Colonic mucosa (tissue), 4 donors: ENCODE measurements at regions not wholly inside any gene's neighbourhood (a gene's known extent, or its start where the extent isn't known, plus 50 kb on each side); places are given as distances from the start of the nearest gene placed in this dataset.

Source experiments
- DNase-seq: peaks from one replicate; pipeline ENCODE4 v3.0.0-alpha.2; 2020
- H3K27ac ChIP-seq: fragments of 200-600 bp; one replicate; pipeline ENCODE4 v1.8.0; 2021
- H3K27me3 ChIP-seq: fragments of 200-600 bp; one replicate; pipeline ENCODE4 v1.8.0; 2021
- H3K36me3 ChIP-seq: fragments of 200-600 bp; one replicate; pipeline ENCODE4 v1.8.0; 2021
- H3K4me1 ChIP-seq: fragments of 200-600 bp; one replicate; pipeline ENCODE4 v1.8.0; 2021; ENCODE audit warnings: mild to moderate bottlenecking
- H3K4me3 ChIP-seq: fragments of 200-600 bp; one replicate; pipeline ENCODE4 v1.8.0; 2021
- H3K9ac ChIP-seq, 2 donors: one replicate each; pipeline ENCODE4 v1.7.0; 2013; ENCODE audit warnings: control low read depth in 2 of 2, low read depth in 2 of 2, low read length in 2 of 2
- H3K9me3 ChIP-seq: fragments of 200-600 bp; one replicate; pipeline ENCODE4 v1.8.0; 2021
- intact Hi-C: fragments of 100-400 bp; cut with DNase I; formaldehyde crosslinking; loops from one replicate; pipeline ENCODE4 v1.14.1; 2022
- TF ChIP-seq, protein P1 (sequence below): fragments of 200-600 bp; IDR thresholded peaks from one replicate; pipeline ENCODE4 v1.8.0; 2022; ENCODE audit warnings: antibody characterized with exemption, mild to moderate bottlenecking
- donor health status: healthy.
- donor health status: DM: no; HTN: no; CAD: no.
- donor health status: DM: no; HTN: no; CAD: no.

DNA sequence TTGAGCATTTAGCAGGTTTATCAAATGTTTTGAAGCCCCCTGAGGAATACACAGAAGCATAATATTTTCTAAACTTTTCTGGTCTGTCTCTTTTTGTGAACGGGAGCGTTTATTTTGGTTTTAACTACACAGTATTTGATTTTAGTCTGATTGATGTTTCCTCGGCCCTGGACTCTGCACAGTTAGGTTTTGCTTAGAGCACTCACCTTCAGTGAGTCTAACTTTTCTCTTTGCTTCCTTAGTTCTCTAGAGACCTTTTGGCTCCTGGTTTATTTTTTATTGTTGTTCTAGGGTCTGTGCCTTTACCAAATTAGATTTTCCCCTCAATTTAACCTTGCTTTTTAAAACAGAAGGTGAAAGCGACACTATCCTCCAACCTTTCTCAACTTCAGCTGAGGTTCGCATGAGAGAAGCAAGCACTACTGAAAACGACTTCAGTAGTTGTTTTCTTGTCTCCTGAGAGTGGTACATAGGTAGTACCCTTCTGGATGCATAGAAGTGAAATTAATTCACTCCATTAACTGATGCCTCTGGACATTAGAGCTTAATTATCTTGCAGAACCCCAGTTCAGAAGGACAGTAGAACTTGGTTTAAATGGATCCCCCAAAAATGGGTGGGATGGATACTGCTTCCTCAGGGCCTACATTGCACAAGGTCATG is 166.7 kb upstream of the ELL2 start:
- intact Hi-C loops = no loop called here
- H3K27me3 ChIP-seq = no peaks in the 10 kb centered on the region
- H3K36me3 ChIP-seq = no peaks in the 10 kb centered on the region
- no peak overlapping the region for H3K9ac ChIP-seq
- no peaks in the 10 kb centered on the region for H3K9me3 ChIP-seq
- no peak overlapping the region for H3K27ac ChIP-seq
- no peaks in the 10 kb centered on the region for H3K4me1 ChIP-seq
- DNase-seq = no peak
- no peak overlapping the region for H3K4me3 ChIP-seq
- TF ChIP-seq, protein P1, sequence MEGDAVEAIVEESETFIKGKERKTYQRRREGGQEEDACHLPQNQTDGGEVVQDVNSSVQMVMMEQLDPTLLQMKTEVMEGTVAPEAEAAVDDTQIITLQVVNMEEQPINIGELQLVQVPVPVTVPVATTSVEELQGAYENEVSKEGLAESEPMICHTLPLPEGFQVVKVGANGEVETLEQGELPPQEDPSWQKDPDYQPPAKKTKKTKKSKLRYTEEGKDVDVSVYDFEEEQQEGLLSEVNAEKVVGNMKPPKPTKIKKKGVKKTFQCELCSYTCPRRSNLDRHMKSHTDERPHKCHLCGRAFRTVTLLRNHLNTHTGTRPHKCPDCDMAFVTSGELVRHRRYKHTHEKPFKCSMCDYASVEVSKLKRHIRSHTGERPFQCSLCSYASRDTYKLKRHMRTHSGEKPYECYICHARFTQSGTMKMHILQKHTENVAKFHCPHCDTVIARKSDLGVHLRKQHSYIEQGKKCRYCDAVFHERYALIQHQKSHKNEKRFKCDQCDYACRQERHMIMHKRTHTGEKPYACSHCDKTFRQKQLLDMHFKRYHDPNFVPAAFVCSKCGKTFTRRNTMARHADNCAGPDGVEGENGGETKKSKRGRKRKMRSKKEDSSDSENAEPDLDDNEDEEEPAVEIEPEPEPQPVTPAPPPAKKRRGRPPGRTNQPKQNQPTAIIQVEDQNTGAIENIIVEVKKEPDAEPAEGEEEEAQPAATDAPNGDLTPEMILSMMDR = no peak

DNA sequence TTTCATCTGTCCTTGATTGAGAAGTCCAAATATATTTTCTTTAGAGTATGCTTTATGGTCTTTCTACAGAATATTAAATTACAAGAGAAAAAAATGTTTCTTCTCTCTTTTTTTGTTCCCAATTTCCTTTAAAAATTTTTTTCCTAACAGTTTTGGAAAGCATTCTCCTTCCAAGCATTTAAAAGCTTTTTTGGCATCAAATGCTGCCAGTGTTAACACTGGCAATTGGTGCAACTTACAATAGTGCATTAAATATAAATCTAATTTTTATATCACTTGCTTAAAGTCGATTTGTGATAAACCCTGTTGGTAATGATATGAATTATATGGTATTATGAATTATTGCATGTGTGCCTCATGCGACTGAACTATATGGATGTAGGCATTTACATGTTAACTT is 165.9 kb upstream of the ELL2 start:
- Histone ChIP-seq H3K27ac (no peak overlapping the region), H3K27me3 (no peaks in the 10 kb centered on the region), H3K4me3 (no peak overlapping the region), H3K9me3 (no peaks in the 10 kb centered on the region), H3K4me1 (no peaks in the 10 kb centered on the region), H3K9ac (no peak overlapping the region), H3K36me3 (no peaks in the 10 kb centered on the region)
- TF ChIP-seq, protein P1 = no peak
- no peak for DNase-seq
- intact Hi-C loops = no loop called here

DNA sequence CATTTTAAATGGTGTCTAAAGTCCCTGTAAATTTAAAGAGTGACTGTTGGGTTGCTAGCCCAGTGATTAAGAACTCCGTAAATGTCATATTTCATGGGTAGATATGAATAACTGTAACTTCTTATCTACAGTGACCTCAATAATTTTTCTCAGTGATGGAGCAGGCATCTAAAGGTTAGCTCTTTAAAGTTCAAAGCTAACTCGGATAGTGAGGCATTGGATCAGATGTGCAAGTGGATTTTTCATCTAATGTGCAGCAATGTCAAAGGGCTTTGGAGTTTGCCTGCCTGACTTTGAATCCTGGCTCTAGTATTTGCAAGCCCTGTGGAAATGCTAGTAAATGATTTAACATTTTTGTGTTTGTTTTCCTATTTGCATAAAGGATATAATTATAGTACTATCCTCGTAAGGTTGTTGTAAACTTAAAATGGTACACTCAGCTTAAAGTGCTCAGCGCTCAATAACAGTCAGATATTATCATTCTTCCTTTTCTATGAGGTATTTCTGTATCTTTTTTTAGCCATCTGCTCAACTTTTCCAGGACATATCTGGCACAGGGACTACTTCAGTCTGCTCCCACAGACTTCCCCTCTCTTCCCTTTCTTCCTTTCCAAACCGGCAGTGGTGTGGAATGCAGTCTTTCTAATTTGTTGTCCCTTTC is 163.7 kb upstream of the ELL2 start:
- Histone ChIP-seq H3K27ac (no peak overlapping the region), H3K9ac (no peak overlapping the region), H3K4me1 (no peaks in the 10 kb centered on the region), H3K36me3 (no peaks in the 10 kb centered on the region), H3K9me3 (no peaks in the 10 kb centered on the region), H3K4me3 (no peak overlapping the region), H3K27me3 (no peaks in the 10 kb centered on the region)
- TF ChIP-seq, protein P1 = no peak
- no peak for DNase-seq
- intact Hi-C loops = no loop called here

DNA sequence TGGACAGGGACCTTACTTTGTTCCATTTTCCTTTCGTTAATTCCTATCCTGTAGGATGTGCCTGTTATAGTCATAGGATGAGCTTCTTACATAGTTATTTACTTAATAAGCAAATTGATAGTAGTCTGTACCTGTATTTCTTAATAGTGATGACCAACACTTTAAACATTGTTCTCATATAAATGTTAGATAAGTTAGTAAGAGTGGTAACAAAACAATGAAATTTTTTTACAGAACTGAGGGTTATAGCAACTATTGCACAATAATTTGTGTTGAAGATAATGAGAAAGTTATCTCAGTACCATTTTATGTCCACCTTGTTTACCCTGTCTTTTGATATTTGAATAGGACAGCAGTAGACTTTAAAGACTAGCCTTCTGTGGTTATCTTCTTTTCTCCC is 162.9 kb upstream of the ELL2 start:
- TF ChIP-seq, protein P1 = no peak
- no peak overlapping the region for H3K27ac ChIP-seq
- H3K27me3 ChIP-seq = no peaks in the 10 kb centered on the region
- H3K36me3 ChIP-seq = no peaks in the 10 kb centered on the region
- H3K4me1 ChIP-seq = no peaks in the 10 kb centered on the region
- H3K9ac ChIP-seq = no peak overlapping the region
- no peaks in the 10 kb centered on the region for H3K9me3 ChIP-seq
- intact Hi-C loops = no loop called here
- no peak overlapping the region for H3K4me3 ChIP-seq
- DNase-seq = no peak

DNA sequence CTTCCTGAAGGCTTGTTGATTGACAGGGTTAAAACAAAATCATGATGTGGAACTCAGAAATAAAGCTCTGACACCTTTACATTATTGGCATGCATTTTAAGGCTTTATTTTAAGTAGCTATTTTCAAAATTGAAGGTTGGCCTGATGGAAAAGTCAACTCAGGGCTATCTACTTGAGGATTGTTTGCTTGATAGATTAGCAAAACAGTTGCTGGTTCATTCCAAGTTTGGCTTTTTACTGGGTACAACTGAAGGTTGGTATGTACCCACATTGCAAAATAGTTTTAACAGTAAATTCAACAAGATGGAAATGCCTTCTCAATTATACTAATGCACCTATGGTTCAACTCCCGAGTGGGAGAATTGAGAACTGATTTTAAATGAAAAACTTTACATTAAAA is 161.8 kb upstream of the ELL2 start:
- Histone ChIP-seq H3K4me3 (no peak overlapping the region), H3K4me1 (no peaks in the 10 kb centered on the region), H3K36me3 (no peaks in the 10 kb centered on the region), H3K27me3 (no peaks in the 10 kb centered on the region), H3K9ac (no peak overlapping the region), H3K9me3 (no peaks in the 10 kb centered on the region), H3K27ac (no peak overlapping the region)
- no peak for DNase-seq
- intact Hi-C loops = no loop called here
- TF ChIP-seq, protein P1 = no peak
